Prostate gland (tissue), 2 donors: ENCODE measurements at regions not wholly inside any gene's neighbourhood (a gene's known extent, or its start where the extent isn't known, plus 50 kb on each side); places are given as distances from the start of the nearest gene placed in this dataset.

Experiments
- CTCF ChIP-seq, 4 experiments: fragments of 200-600 bp in 2 of 4; fragments of 450-650 bp in 2 of 4; sonication (generic) in 2 of 4; IDR thresholded peaks; 1 replicate in 3 of 4; 2 replicates in 1 of 4; pipeline ENCODE4 v1.5.1; 2016 to 2019; ENCODE audit warnings: antibody characterized with exemption in 4 of 4, mild to moderate bottlenecking in 2 of 4, moderate library complexity in 2 of 4
- POLR2A ChIP-seq: fragments of 450-650 bp; IDR thresholded peaks from one replicate; pipeline ENCODE4 v1.6.1; 2016; ENCODE audit warnings: antibody characterized with exemption, mild to moderate bottlenecking
- POLR2AphosphoS5 ChIP-seq: sonication (generic); formaldehyde crosslinking; IDR thresholded peaks from one replicate; pipeline ENCODE4 v1.6.1; 2017; ENCODE audit warnings: antibody characterized with exemption

- TF ChIP-seq POLR2AphosphoS5 = no peak
- TF ChIP-seq POLR2A = no peak
- TF ChIP-seq CTCF (IDR thresholded peaks at IDR 0.05) = no peak
These were observed 100.1 kb downstream of the HFE start for GRCh38 chr6:26187292-26187691.
